CD1c-positive myeloid dendritic cell (primary cell): ENCODE measurements at regions not wholly inside any gene's neighbourhood (a gene's known extent, or its start where the extent isn't known, plus 50 kb on each side); places are given as distances from the start of the nearest gene placed in this dataset.
A peak's percentile ranks its signal among the peaks of the same experiment; 100 is the strongest.

Experiments
- DNase-seq: peaks from one replicate; pipeline ENCODE4 v3.0.0-alpha.2; 2016; ENCODE audit errors: extremely low spot score

- DNase-seq = no peak
These were observed 92.9 kb downstream of the TXNL1 start for GRCh38 chr18:56545464-56545863.

DNA sequence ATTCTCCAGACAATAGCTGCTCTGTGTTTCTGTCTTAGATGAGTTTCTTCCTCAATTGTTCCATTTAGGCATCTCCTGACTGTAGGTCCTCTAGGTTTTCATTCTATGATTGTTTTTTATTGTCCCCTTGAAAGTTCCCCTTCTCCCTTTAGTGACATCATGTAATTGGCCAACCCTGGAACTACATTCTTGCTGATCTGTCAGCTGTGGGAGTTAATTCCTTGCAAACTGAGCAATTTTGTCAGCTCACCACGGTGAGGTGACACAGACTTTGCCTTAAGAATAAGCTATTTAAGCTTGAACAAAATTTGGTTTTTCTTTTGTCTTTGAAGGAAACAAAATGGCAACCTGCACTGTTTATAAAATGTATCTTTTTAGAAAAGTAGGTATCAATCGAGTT lies 95.9 kb downstream of the TXNL1 start:
- peak; percentile 50 for DNase-seq

- no peak for DNase-seq
These were observed 96.6 kb downstream of the TXNL1 start for GRCh38 chr18:56541793-56542192.

DNA sequence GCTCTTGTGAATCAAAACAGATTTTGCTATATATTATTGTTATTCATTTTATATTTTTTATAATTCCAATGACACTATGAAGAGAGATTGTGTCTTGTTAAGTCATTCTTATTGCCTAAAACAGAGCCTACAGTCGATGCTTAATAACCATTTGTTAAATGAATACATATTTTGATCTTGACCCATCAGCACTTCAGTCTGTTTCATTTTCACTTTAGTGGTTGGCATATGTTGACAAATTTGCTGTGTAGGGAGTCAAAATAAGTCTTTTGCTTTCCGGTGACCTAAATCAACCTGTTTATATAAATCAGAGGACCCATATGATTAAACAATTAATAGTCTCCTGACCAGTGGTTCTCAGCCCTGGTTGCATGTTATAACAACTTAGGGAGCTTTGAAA lies 97.1 kb downstream of the TXNL1 start:
- DNase-seq = no peak

DNA sequence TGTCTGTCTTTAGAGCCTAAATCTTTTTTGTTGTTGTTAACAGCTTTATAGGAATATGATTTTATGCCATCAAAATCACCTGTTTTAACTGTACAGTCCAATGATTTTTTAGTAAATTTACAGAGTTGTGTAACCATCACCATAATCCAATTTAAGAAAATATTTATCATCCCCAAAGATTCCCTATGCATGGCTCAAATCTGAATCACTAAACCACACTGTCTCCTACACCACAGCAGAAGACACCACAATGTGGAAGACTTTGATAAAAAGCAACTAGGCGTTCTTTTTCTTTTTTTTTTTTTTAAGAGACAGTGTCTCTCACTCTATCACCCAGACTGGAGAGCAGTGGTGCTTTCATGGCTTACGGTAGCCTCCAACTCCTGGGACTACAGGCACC lies 99.6 kb downstream of the TXNL1 start:
- no peak for DNase-seq

DNA sequence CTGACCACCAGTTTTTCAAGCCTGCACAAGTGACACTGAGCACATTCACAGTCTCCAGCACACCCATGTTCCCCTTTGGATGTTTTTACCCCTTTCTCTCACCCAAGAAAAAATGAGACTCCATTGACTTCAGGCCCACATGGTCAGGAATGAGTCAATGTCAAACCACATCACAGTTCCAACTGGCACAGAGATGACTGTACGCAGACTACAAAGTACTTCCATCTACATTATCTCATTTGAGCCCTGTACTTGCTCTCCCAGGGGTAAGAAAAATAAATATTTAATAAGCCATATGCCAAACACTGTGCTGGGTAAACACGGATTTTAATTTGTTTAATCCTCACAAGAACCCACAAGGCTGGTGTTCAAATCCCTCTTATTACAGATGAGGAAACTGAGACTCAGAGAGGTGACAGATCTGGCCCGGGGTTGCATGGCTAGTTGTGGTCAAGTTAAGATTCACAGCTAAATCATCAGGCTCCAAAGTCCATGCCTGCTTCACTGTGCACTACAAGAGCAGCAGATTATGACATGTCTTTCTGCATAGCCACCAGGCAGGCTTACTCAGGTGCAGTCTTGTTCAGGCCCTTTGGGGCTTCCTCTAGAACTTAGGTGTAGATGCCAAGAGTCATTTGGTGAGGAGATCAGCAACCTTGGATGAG lies 106.1 kb downstream of the TXNL1 start:
- no peak for DNase-seq

- DNase-seq = no peak
These were observed 115.6 kb downstream of the TXNL1 start for GRCh38 chr18:56522816-56523215.

- no peak for DNase-seq
These were observed 117.1 kb downstream of the TXNL1 start for GRCh38 chr18:56521263-56521662.

GRCh38 chr18:56517761-56518160 lies 120.6 kb downstream of the TXNL1 start:
- DNase-seq = no peak

DNA sequence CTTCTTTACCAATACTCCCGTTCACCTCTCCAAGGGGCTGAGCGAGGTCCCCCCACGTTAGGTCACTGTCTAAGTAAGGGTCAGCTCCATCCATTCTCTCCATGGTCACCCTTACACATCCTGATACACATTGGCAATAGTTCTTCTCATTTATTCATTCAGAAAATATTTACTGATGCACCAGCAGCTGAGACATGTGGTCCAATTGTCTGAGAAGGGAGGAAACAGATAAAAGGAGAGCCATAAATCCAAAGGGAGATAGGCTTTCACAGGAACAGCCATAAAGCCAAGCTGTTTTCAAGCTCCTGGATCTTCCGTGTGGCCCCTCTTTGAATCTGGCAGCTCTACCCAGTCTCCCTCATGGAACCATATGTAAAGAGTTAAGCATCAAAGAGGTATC lies 121.2 kb downstream of the TXNL1 start:
- no peak for DNase-seq

GRCh38 chr18:56516789-56517188 lies 121.6 kb downstream of the TXNL1 start:
- DNase-seq = no peak

GRCh38 chr18:56515522-56515921 lies 122.9 kb downstream of the TXNL1 start:
- DNase-seq = no peak

DNA sequence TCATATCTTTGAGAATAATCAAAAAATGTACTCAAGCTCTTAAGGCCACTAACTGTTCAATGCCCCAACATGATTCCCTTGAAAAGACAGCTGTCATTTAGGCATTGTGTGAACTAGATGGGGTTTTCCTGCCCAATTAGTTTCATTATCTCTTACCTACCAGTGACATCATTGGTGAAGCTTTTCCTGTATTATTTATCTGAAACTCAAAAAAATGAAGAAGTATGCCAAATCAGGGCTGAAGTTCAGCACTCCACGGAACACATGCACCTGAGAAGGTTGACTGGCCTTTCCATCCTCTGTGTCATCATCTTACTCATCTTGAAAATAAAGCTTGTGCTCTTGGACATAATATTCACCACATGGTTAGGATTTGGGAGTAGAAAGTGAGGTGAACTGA lies 126.4 kb downstream of the TXNL1 start:
- no peak for DNase-seq

GRCh38 chr18:56510108-56510507 lies 128.3 kb downstream of the TXNL1 start:
- no peak for DNase-seq

GRCh38 chr18:56509656-56510055 lies 128.7 kb downstream of the TXNL1 start:
- DNase-seq = no peak

DNA sequence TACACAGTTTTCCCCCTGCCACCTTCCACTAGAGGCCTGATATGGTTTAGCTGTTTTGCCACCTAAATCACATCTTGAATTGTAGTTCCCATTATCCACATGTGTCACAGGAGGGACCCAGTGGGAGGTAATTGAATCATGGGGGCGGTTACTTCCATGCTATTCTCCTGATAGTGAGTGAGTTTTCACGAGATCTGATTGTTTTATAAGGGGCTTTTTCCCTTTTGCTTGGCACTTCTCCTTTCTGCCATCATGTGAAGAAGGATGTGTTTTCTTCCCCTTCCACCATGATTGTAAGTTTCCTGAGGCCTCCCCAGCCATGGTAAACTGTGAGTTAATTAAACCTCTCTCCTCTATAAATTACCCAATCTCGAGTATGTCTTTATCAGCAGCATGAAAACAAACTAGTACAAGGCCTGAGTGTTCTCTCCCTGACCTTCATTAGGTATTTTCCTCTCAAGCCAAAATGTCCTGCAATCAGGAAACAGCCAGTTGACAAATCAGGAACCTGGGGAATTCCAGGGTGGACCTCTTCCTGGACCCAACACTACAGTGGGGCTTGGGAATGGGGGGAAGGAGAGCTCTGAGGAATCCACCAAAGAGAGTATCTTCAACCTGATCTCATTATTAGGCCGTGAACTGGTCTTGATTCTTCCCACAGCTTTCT lies 129.9 kb downstream of the TXNL1 start:
- peak; percentile 4 for DNase-seq

- no peak for DNase-seq
These were observed 132.4 kb downstream of the TXNL1 start for GRCh38 chr18:56505971-56506370.

DNA sequence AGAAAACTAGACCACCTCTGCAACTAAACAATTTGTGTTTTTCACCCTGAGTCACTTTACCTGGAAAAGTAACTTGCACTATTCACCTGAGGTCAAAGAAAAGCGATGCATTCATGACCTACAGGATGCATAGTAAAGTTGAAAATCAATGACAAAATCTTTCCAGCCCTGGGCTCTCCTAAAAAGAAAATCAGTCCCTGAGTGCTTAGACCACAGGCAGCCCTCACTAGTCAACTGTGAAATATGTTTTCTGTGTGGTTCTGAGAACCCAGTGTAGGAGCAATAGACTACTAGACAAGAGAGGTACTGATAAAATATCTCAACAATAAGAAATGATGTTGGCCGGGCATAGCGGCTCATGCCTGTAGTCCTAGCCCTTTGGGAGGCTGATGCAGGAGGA lies 133.1 kb downstream of the TXNL1 start:
- DNase-seq = no peak

- no peak for DNase-seq
These were observed 136.5 kb downstream of the TXNL1 start for GRCh38 chr18:56501896-56502295.

DNA sequence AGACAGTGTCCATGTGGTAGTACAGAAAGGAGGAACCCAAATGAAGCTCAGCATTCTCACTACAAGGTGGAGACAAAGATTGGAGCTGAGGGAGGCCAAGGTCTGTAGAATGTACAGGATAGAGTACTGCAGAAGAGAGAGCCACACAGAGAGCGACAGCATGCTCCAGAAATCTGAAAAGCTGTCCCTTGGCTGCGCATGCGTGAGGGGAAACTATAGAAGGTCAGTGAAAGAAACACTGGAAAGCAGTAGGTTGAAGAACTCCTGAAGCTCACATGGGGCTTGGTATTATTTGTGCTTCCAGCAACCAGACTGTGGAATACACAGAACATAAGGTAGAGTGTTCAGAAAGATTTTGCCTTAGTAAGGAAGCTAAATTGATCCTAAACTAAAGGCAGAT lies 142.5 kb downstream of the TXNL1 start:
- no peak for DNase-seq

GRCh38 chr18:56493531-56493930 lies 144.9 kb downstream of the TXNL1 start:
- no peak for DNase-seq

- no peak for DNase-seq
These were observed 146.3 kb downstream of the TXNL1 start for GRCh38 chr18:56492136-56492535.

- DNase-seq = no peak
These were observed 147.4 kb downstream of the TXNL1 start for GRCh38 chr18:56490942-56491341.

- DNase-seq = peak; percentile 3
These were observed 148.5 kb downstream of the TXNL1 start for GRCh38 chr18:56489893-56490292.
